ENCODE measurements at regions not wholly inside any gene's neighbourhood (a gene's known extent, or its start where the extent isn't known, plus 50 kb on each side); places are given as distances from the start of the nearest gene placed in this dataset.
A peak's percentile ranks its signal among the peaks of the same experiment; 100 is the strongest.

GRCh38 chr18:75839041-75839440 is 411.5 kb upstream of the SMIM21 start:
- no peak for DNase-seq

DNA sequence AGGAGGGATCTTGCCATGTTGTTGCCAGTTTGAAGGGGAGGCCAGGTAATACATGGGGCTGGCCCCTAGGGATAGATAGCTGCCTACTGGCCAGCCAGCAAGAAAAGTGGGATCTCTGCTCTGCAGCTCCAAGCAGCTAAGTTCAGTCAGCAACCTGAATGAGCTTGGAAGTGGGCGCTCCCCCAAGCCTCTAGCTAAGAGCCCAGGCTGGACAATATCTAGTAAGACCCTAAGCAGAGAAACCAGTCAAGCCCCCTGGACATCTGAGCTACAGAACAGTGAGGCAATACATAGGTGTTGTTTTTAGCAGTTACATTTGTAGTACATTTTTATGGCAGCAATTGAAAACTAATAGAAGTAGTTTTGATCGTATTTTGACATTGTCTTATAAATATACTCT is 409.8 kb upstream of the SMIM21 start:
- no peak for DNase-seq

GRCh38 chr18:75836516-75836915 is 409.0 kb upstream of the SMIM21 start:
- DNase-seq, result no peak

DNA sequence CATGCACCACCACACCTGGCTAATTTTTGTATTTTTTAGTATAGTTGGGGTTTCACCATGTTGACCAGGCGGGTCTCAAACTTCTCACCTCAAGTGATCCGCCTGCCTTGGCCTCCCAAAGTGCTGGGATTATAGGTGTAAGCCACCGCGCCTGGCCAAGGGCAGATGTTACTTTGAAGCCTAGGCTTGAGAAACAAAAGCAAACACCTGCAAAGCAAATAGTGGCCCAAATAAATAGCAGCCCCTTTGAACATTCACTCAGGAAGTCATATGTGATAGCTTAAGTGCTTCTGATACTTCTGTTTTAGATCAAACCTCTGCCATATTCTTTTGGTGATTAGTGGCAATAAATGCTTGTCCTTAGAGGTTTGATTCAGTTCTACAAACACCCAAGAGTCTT is 404.5 kb upstream of the SMIM21 start:
- no peak for DNase-seq

GRCh38 chr18:75830828-75831227 is 403.3 kb upstream of the SMIM21 start:
- no peak for DNase-seq

GRCh38 chr18:75829091-75829490 is 401.6 kb upstream of the SMIM21 start:
- no peak for DNase-seq

GRCh38 chr18:75828379-75828778 is 400.9 kb upstream of the SMIM21 start:
- DNase-seq, result no peak

DNA sequence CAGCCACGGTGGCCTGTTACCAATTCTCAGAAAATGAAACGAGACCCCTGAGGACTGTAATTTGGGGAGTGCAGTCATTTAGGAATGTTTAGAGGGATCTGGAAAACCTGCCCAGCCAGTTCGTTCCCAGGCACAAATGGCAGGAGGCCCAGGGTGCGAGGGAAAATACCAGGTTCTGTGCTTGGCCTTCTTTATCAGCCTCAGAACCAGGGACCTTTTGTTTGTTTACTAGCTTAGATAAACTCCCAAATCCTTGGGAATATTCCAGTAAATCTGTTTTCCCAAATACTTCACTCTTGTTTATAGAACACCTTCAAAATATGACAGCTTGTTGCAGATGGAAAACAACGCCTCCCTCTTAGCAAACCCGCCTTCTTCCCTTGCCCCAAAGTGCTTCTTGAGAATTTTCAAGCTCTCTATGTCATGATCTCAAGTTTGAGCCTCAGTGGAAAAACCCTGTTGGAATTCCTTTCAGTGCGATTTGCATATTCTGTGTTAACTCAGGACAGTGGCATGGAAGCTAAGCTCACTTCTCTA is 400.3 kb upstream of the SMIM21 start:
- DNase-seq, result peak in 1 of 2 donors; percentile 1

DNA sequence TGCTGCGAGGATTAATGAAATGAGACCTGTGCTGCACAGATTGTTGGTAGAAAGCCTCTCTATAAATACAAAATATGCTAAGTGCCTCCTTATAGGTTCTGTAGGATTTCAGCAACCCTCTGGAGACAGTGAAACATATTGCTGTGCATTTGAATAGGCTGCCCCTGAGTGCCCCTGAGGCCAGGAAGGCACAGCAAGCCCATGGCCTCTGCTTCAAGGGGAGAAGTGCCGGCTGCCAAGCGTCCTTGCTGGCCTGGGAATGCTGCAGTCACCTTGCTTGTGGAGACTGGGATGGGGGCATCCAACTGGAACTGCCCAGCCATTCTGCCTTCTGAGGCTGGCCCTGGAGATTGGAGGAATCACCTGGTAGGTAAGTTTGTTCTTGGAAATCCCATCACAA is 397.2 kb upstream of the SMIM21 start:
- DNase-seq, result no peak

- DNase-seq, result no peak
These were observed 396.0 kb upstream of the SMIM21 start for GRCh38 chr18:75823471-75823870.

- no peak for DNase-seq
These were observed 390.9 kb upstream of the SMIM21 start for GRCh38 chr18:75818383-75818782.

GRCh38 chr18:75815767-75816166 is 388.3 kb upstream of the SMIM21 start:
- DNase-seq, result no peak

DNA sequence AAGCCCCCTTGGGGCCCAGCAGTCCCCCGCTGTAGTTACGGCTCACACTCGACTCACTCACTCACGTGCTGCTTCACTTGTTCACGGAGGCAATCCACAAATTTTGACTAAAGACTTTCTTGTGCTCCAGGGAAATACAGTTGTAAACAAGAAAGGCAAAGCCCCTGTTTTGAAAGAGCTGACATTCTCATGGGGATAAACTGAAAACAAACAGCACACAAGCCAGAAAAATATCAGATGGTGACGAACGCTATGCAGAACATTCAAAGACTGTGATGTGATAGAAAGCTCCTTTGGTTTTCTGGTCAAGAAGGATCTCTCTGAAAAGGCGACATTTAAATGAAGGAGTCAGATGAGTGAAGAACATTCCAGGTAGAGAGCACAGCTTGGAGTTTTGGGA is 385.3 kb upstream of the SMIM21 start:
- no peak for DNase-seq

DNA sequence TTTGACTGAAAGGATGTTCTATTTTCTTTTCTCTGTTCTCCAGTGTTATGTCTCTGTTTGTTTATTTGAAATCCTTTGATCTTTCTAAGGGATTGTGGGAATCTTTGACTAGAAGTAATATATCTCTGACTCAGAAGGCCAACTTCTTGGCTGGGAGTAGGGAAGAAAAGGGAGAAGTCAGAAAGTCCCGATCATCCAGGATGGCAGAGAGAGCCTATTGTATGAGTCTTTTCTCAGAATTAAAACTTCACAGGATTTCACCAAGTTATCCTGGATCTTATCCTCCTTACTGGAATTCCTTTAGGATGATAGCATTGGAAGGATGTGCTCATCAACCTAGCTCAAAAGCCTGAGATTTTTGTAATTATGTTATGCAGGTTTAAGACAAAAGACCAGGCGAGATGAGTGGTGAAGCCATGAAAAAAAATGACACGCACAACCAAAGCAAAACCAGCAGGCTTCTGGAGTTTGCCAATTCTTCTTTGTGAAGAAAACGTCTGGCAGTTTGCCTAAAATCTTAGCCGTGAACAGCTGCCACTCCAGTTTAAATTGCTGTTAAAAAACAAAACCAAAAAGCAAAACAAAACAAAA is 383.6 kb upstream of the SMIM21 start:
- no peak for DNase-seq

GRCh38 chr18:75810516-75810915 is 383.0 kb upstream of the SMIM21 start:
- DNase-seq, result no peak

DNA sequence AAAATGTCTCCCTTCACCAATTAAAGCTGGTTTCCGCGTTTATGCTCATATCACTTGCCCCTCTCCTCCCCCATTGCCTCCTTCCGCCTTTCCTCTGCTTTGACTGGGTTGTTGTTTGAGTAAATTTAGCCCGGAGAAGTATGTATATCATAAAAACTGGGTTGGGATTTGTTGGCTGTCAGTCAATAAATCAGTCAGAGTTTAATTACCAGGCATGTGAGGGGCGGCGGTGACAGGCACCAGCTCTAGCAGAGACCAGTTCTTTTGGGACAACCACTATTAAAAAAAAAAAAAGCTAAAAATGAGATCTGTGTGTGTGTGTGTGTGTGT is 382.4 kb upstream of the SMIM21 start:
- no peak for DNase-seq

DNA sequence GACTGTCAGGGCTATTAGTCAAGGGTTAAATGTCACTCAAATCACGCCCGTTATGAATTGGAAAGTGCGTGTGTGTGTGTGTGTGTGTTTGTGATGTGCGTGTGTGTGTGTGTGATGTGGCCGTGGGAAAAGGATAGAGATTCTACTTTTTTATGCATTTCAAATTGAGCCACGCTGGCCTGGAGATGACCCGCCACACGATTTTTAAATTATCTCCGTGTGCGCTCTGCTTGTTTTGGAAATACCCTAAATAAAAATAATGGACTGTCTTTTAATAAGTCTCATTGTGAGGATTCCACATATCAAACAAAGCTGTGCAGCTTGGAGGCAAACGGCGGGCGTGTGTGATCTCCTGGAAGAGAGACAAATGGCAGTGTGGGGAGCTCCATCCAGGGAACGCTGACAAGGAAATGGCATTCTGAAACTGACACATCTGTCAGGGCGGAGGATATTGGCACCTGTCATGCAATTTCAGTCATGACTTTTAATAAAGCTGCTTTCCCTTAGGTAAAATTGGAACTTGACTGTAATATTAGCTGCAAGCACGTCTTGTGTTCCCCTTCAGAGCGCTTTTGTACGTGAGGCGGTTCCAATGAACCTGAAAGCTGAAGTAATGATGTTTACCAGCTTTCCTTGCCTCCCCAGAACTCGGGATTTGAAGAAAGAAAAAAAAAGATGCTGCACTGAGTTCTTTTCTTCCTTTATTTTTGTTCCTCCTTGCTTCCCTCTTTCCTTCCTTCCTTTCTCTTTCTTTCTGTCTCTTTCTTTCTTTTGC is 381.8 kb upstream of the SMIM21 start:
- no peak for DNase-seq

GRCh38 chr18:75805265-75805664 is 377.8 kb upstream of the SMIM21 start:
- DNase-seq, result no peak

DNA sequence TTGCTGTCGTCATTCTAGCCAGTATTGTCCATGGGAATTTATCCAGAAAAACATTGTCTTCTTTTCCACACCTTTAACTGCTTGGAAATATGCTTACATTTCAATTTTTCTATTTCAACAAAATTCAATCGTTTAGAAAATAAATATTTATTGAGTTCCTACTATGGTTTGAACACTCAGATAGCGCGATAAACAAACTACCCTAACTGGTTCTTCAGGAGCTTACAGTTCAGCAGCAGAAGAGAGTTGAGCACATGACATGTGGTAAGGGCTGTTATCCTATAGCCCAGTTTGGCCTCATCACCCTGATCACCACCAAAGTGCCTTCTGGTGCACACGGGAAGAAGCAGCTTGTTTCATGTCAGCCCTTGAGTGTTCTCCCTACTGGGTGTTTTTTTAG is 375.2 kb upstream of the SMIM21 start:
- DNase-seq, result no peak

- no peak for DNase-seq
These were observed 373.7 kb upstream of the SMIM21 start for GRCh38 chr18:75801178-75801577.

DNA sequence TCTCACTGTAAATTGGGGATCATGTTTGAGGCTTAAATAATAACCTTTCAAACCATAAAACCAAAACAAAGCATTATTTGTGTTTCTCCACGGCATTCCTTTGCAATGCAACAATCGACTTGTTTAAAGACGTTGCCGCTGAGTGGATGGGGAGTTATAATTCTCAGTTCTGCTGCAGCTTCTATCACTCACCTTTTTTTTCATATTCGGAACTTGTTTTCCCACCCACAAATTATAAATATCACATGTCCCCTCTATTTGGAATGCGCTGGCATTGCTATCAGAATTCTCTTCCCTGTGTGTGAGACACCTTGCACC is 372.8 kb upstream of the SMIM21 start:
- no peak for DNase-seq

DNA sequence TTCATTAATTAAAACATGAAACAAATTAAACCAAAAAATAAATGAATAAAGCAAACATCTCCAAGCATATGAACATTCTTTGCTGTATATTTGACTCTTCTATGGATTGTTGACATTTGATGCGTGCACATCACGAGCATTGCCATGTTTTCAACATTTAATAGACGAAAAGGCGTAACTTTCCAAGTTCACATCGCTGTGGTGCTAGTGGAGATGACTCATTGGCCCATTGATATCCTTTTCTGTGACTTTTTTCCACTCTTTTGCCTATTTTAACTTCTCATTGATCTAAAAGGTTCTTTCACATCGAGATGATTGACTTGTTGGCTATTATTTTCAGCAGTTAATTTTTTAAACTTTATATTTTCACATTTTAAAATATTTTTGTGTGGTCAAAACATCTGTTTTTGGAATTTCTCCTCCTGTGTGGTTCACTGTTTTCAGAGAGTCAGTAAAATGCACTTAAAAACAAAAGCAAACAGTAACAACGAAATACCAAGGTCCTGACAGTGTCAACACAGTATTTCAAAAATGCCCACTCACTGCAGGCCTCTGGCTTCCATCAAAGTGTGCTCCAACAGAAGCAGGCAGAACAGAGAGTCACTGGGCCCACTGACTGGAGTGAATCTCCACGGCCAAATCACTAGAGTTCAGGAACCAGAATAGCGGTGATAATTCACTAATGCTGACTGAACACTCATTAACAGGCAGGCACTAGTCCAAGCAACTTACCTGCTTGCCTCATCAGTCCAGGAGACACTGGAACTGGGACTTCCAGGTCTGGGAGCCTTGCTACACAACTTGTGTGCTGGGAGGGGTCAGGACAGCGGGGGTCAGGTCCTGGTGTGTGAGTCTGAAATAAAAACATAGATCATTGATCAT is 372.2 kb upstream of the SMIM21 start:
- DNase-seq, result no peak

GRCh38 chr18:75797046-75797445 is 369.5 kb upstream of the SMIM21 start:
- DNase-seq, result no peak

DNA sequence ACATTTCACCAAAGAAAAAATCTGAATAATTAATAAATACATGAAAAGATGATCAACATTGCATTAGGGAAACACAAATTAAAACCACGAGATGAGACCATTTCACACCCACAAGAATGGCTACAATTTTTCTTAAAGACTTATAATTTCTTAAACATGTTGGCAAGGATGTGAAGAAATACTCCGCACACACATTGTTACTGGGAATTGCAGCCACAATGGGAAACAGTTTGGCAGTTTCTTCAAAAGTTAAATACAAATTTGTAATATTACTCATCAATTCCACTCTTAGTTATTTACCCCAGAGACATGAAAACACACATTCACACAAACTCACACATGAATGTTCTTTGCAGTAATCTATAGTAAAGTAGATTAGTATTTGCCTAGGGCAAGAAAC is 363.3 kb upstream of the SMIM21 start:
- no peak for DNase-seq

Measured in inflammatory macrophage treated with lipopolysaccharide for 1 hour (primary cell).